WERI-Rb-1 (cell line): ENCODE measurements at regions not wholly inside any gene's neighbourhood (a gene's known extent, or its start where the extent isn't known, plus 50 kb on each side); places are given as distances from the start of the nearest gene placed in this dataset.
"Not testable (repeated sequence)": the region's sequence is repeated elsewhere in the genome, so short reads cannot be mapped to it uniquely, and the experiment has no call there.

Source experiments
- DNase-seq: peaks from one replicate; pipeline ENCODE4 v3.0.0-alpha.2; 2020
- H3K27ac ChIP-seq: fragments of 250-450 bp; sonication (Bioruptor Pico); 2 replicates; pipeline ENCODE4 v1.5.1; 2020; ENCODE audit warnings: mild to moderate bottlenecking, moderate library complexity
- H3K27me3 ChIP-seq: fragments of 250-450 bp; sonication (Bioruptor Pico); 2 replicates; pipeline ENCODE4 v1.5.1; 2021; ENCODE audit warnings: mild to moderate bottlenecking, low read depth, moderate library complexity; ENCODE audit not compliant: insufficient read depth, severe bottlenecking
- H3K36me3 ChIP-seq: fragments of 250-450 bp; sonication (Bioruptor Pico); 2 replicates; pipeline ENCODE4 v1.5.1; 2020; ENCODE audit warnings: mild to moderate bottlenecking, moderate library complexity
- H3K4me3 ChIP-seq: 2 replicates; pipeline ENCODE4 v1.5.1; 2011; ENCODE audit warnings: low read depth, mild to moderate bottlenecking, control low read depth, low read length
- H3K9me3 ChIP-seq: fragments of 250-450 bp; sonication (Bioruptor Pico); 2 replicates; pipeline ENCODE4 v1.5.1; 2021; ENCODE audit warnings: mild to moderate bottlenecking, moderate library complexity; ENCODE audit not compliant: severe bottlenecking
- CTCF ChIP-seq: IDR thresholded peaks from 2 replicates; pipeline ENCODE4 v1.5.1; 2011; ENCODE audit warnings: low read depth, mild to moderate bottlenecking, control low read depth, inconsistent platforms, low read length

GRCh38 chr12:65675141-65675621 lies 149.1 kb upstream of the HMGA2 start:
- no peaks in the 10 kb centered on the region for H3K27me3 ChIP-seq
- H3K4me3 ChIP-seq, result no peak overlapping the region
- H3K27ac ChIP-seq, result no peak overlapping the region
- H3K36me3 ChIP-seq, result no peaks in the 10 kb centered on the region
- no peak for DNase-seq
- TF ChIP-seq CTCF, result no peak
- H3K9me3 ChIP-seq, result peaks cover 8% of the 10 kb centered on the region

DNA sequence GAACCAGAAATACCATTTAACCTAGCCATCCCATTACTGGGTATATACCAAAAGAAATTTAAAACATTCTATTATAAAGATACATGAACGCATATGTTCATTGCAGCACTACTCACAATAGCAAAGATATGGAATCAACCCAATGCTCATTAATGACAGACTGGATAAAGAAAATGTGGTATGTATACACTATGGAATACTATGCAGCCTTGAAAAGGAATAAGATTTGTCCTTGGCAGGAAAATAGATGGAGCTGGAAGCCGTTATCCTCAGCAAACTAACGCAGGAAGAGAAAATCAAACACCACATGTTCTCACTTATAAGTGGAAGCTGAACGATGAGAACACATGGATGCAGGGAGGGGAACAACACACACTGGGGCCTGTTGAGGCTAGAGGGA lies 146.1 kb upstream of the HMGA2 start:
- H3K9me3 ChIP-seq, result not testable (repeated sequence)

DNA sequence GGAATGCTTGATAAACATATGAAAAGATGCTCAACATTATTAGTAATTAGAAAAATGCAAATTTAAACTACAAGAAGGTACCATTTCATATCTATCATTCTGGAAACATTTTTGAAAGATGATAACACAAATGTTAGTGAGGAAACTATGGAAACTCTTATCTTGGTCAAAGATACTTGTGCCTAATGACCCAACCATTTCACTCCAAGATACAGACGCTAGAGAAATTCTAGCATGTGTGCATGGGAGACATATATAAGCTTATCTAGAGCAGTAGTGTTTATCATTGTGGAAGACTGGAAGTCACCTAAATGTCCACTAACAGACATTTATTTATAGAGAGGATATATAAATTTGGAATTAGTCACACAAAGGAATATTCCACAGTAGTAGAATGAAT lies 143.1 kb upstream of the HMGA2 start:
- H3K27me3 ChIP-seq, result no peaks in the 10 kb centered on the region
- no peak for DNase-seq
- H3K27ac ChIP-seq, result no peak overlapping the region
- H3K9me3 ChIP-seq, result peaks cover 8% of the 10 kb centered on the region
- H3K36me3 ChIP-seq, result no peaks in the 10 kb centered on the region
- H3K4me3 ChIP-seq, result no peak overlapping the region
- TF ChIP-seq CTCF, result no peak

More for the DNA sequence above, 146.1 kb upstream of the HMGA2 start:
- not testable (repeated sequence) for H3K36me3 ChIP-seq, DNase-seq, H3K4me3 ChIP-seq, H3K27me3 ChIP-seq, H3K27ac ChIP-seq

DNA sequence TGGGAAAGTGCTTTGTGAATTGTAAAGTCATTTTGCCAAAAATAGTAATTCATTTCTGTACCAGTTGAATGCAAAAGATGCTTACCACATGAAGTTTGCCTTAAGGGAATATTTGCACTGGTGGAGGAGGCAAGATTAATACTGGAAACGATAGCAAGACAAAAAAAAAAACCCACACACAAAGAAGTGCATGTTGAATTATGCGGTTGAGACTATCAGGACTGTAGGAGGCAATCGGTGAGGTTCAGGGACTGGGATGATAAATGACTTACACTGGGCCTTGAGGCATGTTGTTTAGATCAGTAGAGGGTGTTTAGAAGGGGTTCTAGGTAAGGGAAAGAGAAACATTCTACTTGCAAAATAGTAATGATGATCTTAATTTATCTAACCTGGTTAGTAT lies 142.2 kb upstream of the HMGA2 start:
- TF ChIP-seq CTCF, result no peak
- no peaks in the 10 kb centered on the region for H3K27me3 ChIP-seq

GRCh38 chr12:65684906-65685305 lies 139.4 kb upstream of the HMGA2 start:
- no peak for DNase-seq
- Histone ChIP-seq H3K27ac (no peak overlapping the region), H3K36me3 (no peaks in the 10 kb centered on the region), H3K9me3 (no peaks in the 10 kb centered on the region), H3K4me3 (no peak overlapping the region), H3K27me3 (no peaks in the 10 kb centered on the region)
- TF ChIP-seq CTCF, result no peak

More for the DNA sequence above, 142.2 kb upstream of the HMGA2 start:
- no peak for DNase-seq
- H3K9me3 ChIP-seq, result peaks cover 8% of the 10 kb centered on the region
- no peak overlapping the region for H3K4me3 ChIP-seq
- no peaks in the 10 kb centered on the region for H3K36me3 ChIP-seq
- H3K27ac ChIP-seq, result no peak overlapping the region

DNA sequence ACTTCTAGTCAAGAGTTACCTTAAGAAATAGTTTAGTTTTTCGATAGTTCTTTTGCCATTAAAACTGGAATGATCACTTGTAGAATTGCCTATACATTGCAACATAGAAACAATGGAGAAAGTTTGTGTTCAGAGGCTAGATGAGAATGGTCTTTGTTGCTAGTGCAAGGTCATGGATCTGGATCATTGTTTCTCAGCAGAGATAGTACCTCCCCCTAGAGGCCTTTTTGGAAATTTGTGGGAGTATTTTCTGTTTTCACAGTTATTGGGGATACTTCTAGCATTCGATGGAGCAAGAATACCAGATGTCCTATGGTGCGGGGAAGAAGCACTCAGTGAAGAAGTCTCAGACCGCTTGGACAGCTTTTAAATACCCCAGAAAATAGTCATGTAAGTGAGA lies 138.8 kb upstream of the HMGA2 start:
- TF ChIP-seq CTCF, result peak; percentile 53
- DNase-seq, result no peak
- no peaks in the 10 kb centered on the region for H3K36me3 ChIP-seq

More for the DNA sequence above, 138.8 kb upstream of the HMGA2 start:
- Histone ChIP-seq H3K27me3 (no peaks in the 10 kb centered on the region), H3K27ac (no peak overlapping the region), H3K9me3 (no peaks in the 10 kb centered on the region), H3K4me3 (no peak overlapping the region)
